Kidney glomerular epithelial cell (primary cell): ENCODE measurements at regions not wholly inside any gene's neighbourhood (a gene's known extent, or its start where the extent isn't known, plus 50 kb on each side); places are given as distances from the start of the nearest gene placed in this dataset.
A peak's percentile ranks its signal among the peaks of the same experiment; 100 is the strongest.
"Not testable (repeated sequence)": the region's sequence is repeated elsewhere in the genome, so short reads cannot be mapped to it uniquely, and the experiment has no call there.

ENCODE experiments used
- DNase-seq: peaks from one replicate; lab custom pipeline; 2025; lab: John Stamatoyannopoulos, UW

DNA sequence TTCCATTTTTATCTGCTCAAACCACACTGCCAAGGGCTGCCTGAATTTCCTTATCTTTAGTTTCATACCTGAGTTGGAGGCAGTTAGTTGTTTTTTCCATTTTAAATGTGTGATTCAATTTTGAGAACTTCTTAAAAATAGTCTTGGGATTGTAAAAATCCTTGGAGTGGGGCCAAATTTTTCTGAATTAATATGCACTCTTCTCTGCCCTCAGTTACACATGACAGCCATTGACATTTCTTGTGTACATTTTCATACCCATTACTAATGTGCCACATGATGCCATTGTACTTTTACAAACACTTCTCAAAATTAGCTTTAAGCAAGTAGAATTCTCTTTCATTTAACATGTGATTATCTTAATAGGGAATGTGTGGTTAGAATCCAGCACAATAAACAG, 141.7 kb downstream of the C3orf38 start:
- no peak for DNase-seq

DNA sequence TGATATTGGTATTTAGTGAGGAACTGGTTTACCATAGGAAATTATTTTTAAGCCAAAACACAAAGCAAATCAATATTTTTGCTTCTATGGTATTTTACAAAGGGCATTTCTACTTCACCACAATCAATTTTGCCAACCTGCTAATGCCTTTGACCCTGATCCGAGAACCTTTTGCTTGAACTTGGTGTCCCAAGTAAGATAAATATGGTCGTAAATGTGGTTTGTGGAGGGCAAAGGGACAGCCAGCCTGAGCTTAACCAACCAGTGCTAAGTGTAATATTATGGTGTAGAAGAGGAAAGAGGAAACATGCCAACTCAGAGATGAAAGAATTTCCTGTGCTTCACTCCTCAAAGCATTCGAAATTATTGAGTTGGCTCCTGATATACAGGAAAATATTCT, 148.4 kb downstream of the C3orf38 start:
- no peak for DNase-seq

DNA sequence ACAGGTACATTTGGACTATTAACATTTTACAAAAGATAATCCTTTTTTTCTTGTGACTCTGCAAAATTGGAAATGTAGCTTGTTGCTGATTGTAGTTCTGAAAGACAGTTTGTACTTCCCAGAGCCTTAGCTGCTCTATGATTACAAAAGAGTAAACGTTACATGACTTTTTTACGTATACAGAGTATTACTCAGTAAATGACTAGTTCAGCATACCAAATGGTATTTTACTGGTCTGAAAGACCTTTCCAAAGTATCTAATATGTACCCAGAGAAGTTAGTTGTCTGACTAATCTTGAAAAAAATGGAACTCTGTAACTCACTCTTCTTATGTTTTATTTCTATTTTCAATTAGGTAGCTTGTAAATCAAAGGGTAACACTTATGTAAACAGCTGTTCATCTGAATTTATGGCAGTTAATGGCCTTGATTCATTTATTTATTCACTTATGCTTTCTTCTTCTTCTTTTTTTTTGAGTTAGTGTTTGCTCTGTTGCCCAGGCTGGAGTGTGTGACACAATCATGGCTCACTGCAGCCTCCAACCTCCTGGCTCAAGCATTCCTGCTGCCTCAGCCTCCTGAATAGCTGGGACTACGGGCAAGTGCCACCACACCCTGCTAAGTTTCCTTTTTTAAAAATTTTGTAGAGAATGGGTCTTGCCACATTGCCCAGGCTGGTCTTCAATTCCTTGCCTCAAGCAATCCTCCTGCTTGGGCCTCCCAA, 151.7 kb downstream of the C3orf38 start:
- DNase-seq: no peak

DNA sequence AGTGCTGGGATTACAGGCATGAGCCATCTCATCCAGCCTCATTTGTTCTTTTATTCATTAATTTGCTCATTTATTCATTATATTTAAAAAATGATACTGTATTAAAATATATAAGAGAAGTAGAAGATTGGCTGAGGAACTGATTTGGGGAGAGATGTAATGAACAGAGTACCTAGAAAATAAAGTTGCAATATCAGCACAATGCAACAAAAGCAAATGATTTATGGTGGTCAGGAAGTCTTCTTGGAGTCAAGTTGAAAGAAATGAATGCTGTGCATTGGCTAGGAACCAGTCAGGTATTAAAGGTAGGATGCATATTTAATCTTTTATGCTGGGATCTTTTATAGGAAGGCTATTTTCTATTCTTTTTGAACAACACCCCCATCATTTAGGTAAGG, 152.2 kb downstream of the C3orf38 start:
- DNase-seq: no peak

DNA sequence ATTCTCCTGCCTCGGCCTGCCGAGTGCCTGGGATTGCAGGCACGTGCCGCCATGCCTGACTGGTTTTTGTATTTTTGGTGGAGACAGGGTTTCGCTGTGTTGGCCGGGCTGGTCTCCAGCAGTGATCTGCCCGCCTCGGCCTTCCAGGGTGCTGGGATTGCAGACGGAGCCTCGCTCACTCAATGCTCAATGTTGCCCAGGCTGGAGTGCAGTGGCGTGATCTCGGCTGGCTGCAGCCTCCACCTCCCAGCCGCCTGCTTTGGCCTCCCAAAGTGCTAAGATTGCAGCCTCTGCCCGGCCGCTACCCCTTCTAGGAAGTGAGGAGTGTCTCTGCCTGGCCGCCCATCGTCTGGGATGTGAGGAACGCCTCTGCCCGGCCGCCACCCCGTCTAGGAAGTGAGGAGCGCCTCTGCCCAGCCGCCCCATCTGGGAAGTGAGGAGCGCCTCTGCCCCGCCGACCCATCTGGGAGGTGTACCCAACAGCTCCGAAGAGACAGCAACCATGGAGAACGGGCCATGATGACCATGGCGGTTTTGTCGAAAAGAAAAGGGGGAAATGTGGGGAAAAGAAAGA, 153.7 kb downstream of the C3orf38 start:
- DNase-seq: not testable (repeated sequence)

DNA sequence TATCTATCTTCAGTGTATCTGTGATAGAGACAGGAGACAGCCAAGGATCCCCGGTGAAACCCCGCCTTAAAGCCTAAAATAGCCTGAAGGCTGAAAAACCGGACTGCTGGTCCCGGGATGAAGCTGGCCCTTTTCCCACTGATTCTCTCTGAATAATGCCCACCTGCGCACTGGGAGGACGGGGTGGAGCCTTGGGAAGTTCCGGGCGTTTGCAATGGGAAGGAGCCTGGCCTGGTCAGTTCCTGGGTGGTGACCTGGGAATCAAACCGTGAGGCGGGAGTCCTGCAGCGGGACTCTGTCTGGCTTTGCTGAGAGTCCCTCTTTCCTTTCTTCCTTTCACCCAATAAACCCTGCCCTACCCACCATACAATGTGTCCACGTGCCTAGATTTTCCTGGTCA, 157.9 kb downstream of the C3orf38 start:
- no peak for DNase-seq

DNA sequence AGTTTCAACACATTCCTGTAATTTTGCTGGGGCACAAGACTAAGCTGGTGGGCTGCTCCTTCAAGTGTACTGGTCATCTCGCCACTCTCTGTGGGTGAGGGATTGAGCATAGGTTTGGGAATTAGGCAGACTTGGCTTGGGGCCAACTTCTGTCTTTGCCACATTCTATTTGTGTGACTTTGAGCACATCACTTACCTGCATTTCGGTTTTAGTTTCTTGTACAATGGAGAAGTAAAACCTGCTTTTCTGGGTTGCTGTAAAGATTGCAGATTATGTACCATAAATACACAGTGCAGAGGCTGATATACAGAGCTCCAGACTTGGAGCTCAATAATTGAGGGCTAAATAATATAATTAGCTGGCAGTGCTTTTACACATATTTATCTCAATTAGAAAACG, 162.1 kb downstream of the C3orf38 start:
- DNase-seq: no peak

DNA sequence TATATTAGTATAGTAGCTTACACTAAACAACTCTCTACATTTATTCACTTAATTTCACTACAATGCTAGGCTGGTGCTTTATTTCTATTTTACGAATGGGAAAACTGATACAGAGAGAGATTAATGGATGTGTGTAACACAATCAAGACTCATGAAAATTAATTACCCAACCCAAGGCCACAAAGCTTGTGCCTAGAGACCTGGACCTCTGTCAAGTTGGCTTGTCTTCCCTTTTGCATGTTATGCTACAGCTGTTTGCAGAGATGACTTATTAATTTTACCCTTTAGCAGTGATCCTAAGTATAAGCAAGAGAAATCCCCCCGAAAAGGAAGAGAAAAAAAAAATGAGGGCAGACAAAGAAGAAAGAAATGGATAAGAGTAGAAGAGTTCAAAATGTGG, 162.5 kb downstream of the C3orf38 start:
- no peak for DNase-seq

DNA sequence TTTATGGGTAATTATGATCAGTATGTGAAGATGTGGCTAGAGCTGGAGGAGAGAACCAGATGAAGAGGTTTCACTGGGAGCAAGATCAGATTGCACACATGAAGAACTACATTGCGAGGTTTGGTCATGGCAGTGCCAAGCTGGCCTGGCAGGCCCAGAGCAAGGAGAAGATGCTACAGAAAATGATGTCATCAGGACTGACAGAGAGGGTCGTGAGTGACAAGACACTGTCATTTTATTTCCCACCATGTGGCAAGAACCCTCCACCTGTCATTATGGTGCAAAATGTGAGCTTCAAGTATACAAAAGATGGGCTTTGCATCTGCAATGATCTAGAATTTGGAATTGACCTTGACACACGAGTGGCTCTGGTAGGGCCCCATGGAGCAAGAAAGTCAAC, 168.3 kb downstream of the C3orf38 start:
- DNase-seq: no peak

DNA sequence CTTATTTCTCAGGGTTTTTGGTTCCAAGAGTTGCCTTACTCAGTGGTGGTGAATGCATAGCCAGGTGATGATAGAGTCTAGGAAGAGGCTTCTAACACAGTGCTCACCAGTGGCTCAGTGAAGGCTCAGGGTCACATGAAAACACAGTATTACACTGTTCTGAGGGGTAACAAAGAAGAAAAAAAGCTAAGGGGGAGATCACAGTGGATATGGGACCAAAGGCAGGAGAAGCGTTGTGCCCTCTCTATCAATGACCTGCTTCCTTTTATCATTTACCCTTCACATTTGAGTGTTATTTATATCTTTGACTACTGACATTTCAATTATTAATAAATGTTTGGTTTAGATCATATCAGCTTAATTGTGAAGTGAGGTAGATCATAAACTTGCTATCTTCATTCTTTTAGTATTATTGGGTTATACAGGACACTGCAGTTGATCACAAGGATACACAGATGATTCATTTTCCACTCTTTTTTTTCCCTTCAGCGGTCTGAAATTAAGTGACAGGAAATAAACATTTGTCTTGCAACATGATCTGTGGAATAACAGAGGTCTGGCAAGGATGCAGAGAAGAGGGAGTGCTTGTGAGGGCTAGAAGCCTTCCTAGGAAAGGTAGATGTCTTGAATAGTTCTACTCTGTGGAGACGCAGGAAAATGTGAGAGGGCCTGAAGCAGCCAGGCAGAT, 171.7 kb downstream of the C3orf38 start:
- DNase-seq: peak; percentile 7

DNA sequence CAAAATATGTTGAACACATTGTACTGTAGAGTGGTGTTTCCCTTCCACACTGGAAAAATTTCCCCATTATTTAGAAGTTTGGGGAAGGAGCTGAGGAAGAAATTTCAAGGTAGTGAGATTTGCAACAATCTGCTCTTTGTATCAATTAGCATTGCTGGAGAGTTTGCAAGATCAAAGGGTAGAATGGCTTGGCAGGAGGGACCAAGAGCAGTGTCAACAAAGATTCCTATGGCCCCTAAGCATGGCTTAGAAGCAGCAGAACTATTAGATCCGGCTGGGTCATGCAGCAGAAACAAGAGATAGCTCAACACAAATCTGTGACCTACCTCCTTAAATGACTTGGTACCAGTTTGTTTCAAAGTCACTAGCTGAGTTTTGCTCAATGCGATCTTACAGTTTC, 175.0 kb downstream of the C3orf38 start:
- no peak for DNase-seq

DNA sequence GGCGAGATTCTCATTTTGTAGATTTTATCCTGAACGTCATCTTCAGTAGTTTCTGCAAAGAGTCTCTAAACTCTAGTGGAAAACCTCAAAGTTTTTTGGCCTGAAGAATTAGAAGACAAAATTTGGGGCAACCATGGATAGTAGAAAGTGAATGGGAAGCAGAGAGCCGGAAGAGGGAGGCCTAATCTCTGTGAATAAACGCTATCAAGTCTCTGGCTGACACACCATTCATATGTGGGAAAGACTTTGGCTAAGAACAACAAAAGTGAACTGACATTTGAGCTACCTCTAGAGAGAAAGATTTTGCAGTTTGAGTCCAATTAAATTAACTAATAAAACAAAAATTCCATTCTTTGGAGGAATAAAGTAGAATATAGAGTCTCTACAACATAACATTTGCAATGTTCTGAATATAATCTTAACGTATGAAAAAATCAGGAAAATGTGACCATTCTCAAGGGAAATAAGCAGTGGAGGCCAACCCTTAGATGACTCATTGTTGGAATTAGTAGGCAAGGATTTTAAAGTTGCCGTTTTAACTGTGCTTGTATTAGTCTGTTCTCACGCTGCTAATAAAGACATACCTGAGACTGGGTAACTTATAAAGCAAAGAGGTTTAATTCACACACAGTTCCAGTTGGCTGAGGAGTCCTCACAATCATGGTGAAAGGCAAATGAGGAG, 184.6 kb downstream of the C3orf38 start:
- no peak for DNase-seq

DNA sequence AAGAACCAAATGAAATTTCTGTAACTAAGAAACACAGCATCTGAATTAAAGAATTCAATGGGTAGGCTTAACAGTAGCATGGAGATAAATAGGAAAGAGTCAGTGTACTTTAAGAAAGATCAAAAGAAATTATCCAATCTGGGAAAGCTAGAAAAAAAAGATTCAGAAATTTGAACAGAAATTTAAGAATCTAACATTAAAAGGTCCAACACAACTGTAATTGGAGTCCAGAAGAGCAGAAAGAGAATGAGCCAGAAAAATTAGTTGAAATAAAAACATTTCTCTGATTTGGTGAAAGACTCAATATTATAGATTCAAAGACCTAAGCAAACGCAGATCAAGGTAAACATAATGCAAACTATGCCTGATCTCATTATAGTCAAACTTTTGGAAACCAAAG, 187.1 kb downstream of the C3orf38 start:
- DNase-seq: no peak

DNA sequence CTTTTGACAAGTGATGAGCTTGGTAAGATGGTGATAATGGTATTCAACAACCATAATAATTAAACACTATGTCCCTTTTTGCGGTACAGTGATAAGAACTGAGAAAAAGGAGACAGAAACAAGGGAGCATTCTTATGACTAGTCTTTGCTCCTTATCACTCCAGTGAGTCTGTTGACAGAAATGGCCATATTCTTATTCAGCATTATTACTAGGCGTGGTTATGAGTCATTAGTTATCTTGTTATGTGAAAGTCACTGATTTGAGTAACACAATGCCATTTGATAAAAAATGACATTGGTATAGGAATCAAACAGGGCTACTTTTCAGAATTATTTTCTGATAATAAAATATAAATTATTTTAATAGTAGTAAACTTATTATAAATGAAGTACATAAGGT, 193.5 kb downstream of the C3orf38 start:
- no peak for DNase-seq

DNA sequence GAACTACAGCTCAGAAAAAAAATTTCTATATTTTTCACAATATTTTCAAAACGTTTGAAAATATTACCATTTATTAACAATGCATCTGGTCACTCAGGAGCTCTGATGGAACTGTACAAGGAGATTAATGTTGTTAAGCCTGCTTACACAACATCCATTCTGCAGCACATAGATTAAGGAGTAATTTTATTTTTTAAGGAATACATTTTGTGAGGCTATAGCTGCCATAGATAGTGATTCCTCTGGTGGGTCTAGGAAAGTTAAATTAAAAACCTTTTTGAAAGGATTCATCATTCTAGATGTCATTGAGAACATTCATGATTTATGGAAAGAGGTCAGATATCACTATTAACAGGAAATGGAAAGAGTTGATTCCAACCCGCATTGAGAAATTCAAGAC, 196.9 kb downstream of the C3orf38 start:
- no peak for DNase-seq

DNA sequence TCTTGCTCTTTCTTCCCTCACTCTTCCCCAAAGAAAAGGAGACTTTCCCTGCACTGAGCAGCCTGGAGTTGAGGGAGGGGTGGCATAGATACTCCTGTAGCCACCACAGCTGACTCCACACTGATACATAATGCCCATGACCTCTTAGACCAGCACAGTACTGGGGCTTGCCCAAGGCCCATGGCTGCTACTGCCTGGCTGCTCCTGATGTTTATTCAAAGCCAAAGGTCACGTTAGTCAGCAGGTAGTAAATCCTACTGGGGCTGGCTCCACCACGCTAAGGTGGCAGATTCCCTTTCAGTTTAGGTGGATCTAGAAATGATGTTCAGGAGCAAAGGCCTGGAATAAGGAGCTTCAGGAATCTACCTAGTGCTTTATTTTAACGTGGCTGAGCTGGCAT, 212.7 kb downstream of the C3orf38 start:
- no peak for DNase-seq

DNA sequence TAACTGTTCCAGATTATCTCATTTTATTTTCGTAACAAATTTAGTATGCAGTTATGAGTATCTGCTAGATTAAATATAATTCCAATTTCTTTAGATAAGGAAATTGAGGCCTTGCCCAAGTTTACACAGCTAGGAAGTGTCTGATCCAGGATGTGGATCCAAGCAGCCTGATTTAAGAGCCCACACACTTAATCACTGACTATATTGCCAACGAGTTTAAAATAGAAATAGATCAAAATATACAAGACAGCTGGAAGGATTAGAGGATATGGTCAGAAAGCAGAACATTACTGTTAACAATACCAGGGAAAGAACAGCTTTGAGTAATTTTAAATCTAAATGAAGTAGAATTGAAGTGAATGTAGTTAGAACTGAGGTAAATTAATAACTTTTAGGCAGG, 215.2 kb downstream of the C3orf38 start:
- no peak for DNase-seq

DNA sequence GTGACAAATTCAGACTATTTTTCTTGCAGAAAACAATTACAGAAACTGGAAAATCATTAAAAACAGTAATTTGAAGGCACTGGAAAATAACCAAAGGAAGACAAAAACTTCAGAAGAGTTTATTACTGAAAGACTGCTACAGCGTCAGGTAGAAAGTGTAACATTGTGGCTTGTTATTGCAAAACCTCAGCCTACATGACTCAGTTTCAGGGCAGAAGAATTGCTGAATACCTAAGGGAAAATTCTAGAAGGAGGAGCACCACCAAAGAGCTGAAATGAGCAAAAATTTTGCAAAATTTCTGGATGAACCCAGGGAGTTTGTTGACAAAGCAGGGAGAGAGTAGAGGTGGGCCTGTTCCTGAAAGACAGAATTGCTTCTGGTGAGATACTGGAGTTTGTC, 219.6 kb downstream of the C3orf38 start:
- no peak for DNase-seq

DNA sequence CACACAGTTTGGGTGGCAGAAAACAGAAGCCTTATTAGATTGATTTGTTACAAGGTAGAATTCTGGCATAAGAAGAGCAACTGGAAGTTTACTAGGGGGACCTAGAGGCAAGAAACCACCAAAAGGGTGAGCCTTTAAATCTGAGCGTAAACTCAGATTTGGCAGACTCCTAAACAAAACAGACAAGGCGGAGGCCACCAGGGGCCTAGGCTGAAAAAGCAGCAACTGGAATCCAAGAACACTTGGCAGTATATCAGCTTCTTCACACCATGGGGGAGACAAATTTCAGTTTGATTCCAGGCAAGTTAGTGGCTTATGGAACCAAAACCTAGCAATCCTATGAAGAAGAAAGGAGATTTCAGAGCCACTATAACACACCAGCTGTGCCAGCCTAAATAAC, 220.0 kb downstream of the C3orf38 start:
- DNase-seq: no peak

DNA sequence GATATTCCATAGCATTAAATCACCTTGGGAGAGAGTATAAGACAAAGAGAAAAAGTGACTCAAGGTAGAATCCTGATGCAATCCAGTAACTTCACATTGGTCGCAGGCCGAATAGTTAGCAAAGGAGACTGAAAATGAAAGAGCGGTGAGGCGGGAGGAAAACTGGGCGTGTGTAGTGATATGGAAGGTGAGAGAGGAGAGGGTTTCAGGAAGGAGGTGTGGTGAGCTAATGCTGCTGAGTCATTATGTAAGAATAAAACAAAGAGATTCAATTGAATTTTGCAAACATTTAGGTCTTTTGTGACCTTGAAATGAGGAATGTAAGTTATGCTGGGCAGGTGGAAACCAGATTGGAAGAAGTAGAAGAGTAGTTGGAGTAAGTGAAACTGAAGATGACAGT, 235.3 kb downstream of the C3orf38 start:
- DNase-seq: no peak

DNA sequence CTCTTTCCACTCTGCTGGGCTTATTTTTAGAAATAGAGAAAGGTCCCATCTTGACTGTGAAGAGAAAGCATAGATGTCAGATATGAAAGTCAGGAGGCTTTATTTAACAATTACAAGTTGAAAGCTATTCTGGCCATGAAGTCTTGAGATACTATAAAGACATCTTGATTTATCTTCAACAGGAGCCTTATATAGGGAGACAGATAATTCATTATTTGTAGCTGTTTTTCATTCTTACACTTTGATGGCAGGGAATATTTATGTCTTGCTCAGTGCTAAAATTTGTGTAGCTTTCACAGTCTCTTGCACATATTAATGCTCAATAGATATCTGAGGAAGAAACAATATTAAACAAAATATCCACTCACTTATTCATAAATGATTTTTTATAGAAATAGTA, 248.8 kb downstream of the C3orf38 start:
- no peak for DNase-seq

DNA sequence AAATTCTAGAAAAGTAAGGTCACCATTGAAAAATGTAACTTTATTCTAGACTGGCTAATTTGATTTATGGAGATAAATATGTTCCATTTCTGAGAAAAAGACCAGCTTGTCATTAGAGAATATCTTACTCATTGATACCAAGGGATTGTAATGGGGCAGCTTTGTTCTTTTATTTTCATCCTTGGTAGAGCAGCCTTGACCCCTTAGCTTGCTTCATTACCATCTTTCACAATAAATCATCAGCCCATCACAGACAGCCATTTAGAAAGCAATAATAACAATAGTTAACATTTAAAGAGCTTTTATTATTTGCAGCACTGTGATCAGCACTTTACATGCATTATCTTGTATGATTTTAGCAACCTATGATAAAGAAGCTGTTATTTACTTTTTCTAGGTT, 253.6 kb downstream of the C3orf38 start:
- no peak for DNase-seq

DNA sequence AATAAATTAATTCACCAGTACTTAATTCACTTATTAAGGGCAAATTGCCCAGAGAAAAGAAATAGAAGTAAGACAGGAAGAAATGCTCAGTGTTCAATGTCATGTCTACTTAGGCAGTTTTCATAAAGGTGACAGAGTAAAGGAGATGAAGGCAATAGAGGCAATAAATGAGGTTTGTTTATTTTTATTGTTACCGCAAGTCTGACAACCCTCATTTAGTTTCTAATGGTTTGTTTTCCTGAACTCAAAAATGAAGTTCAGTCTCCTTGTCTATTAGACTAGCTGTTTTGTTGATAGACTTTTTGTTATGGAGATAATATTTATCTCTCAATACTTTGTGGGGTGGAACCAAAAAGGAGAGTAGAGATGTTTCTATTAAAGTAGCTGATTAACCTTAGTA, 258.3 kb downstream of the C3orf38 start:
- no peak for DNase-seq
